Tibial artery (tissue), 4 donors: ENCODE measurements at regions not wholly inside any gene's neighbourhood (a gene's known extent, or its start where the extent isn't known, plus 50 kb on each side); places are given as distances from the start of the nearest gene placed in this dataset.

Source experiments
- DNase-seq, 2 donors: peaks; one replicate each; pipeline ENCODE4 v3.0.0-alpha.2; 2019
- H3K27ac ChIP-seq, 2 donors: fragments of 200-600 bp; sonication (generic) in 1 of 2; 1 replicate in 1 of 2; 2 replicates in 1 of 2; pipeline ENCODE4 v1.5.1; 2018 to 2019; ENCODE audit warnings: mild to moderate bottlenecking in 1 of 2
- H3K27me3 ChIP-seq, 2 donors: fragments of 200-600 bp; sonication (generic) in 1 of 2; one replicate each; pipeline versions ENCODE4 v1.5.1 to v1.6.0; 2016 to 2019
- H3K36me3 ChIP-seq, 3 donors: fragments of 200-600 bp; sonication (generic) in 2 of 3; one replicate each; pipeline ENCODE4 v1.5.1; 2016 to 2019; ENCODE audit warnings: mild to moderate bottlenecking in 2 of 3
- H3K4me1 ChIP-seq, 4 donors: fragments of 200-600 bp; sonication (generic) in 2 of 4; 1 replicate in 3 of 4; 2 replicates in 1 of 4; pipeline ENCODE4 v1.5.1; 2016 to 2019
- H3K4me3 ChIP-seq, 2 donors: fragments of 200-600 bp; sonication (generic) in 1 of 2; 1 replicate in 1 of 2; 2 replicates in 1 of 2; pipeline ENCODE4 v1.5.1; 2018 to 2019; ENCODE audit warnings: mild to moderate bottlenecking in 2 of 2
- H3K9me3 ChIP-seq, 3 donors: fragments of 200-600 bp; sonication (generic) in 1 of 3; one replicate each; pipeline ENCODE4 v1.5.1; 2016 to 2019
- intact Hi-C: fragments of 100-400 bp; cut with DNase I; formaldehyde crosslinking; loops from one replicate; pipeline ENCODE4 v1.15.0; 2023; ENCODE audit warnings: low total_unique reads
- TF ChIP-seq, protein P1 (sequence below), 2 experiments: fragments of 200-600 bp in 1 of 2; fragments of 450-650 bp in 1 of 2; IDR thresholded peaks; one replicate each; pipeline ENCODE4 v1.5.1; 2017 to 2019; ENCODE audit warnings: antibody characterized with exemption in 2 of 2, mild to moderate bottlenecking in 1 of 2, moderate library complexity in 1 of 2

DNA sequence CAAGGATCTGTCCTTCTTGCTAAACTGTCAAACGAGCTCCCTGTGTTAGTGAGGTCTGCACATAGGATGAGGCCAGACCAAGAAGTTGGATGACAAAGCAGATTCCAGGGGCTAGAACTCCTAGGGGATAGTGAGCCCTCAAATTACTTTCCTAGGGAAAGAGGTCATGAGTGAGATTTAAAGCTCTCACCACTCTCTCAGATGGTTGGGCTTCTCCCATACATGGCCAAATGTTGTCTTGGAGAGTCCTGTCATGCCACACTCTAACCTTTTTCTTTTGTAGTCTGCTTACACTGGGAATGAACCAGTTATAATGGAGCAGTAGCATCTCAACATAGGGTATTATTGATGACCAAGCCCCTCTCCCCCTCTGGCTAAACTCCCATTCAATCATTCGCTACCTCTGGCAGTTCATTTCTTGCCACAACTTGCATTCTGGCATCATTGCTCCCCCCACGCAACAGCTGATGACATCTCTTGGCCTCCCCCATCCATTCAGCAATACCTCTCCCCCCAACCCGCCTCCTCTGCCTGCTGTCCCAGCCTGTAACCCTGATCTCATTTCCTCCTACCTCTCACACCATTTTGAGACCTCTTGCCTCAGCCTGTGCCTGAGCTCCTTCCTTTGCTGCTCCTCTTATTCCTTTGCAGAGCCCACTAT, 64.7 kb upstream of the CISTR start:
- H3K4me3 ChIP-seq = no peak overlapping the region
- no peak overlapping the region for H3K27ac ChIP-seq
- no peak for DNase-seq
- H3K27me3 ChIP-seq = peaks cover 0 to 75% of the 10 kb centered on the region in 2 donors
- H3K9me3 ChIP-seq = no peaks in the 10 kb centered on the region
- TF ChIP-seq, protein P1, sequence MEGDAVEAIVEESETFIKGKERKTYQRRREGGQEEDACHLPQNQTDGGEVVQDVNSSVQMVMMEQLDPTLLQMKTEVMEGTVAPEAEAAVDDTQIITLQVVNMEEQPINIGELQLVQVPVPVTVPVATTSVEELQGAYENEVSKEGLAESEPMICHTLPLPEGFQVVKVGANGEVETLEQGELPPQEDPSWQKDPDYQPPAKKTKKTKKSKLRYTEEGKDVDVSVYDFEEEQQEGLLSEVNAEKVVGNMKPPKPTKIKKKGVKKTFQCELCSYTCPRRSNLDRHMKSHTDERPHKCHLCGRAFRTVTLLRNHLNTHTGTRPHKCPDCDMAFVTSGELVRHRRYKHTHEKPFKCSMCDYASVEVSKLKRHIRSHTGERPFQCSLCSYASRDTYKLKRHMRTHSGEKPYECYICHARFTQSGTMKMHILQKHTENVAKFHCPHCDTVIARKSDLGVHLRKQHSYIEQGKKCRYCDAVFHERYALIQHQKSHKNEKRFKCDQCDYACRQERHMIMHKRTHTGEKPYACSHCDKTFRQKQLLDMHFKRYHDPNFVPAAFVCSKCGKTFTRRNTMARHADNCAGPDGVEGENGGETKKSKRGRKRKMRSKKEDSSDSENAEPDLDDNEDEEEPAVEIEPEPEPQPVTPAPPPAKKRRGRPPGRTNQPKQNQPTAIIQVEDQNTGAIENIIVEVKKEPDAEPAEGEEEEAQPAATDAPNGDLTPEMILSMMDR (IDR thresholded peaks at IDR 0.05) = no peak
- no peaks in the 10 kb centered on the region for H3K4me1 ChIP-seq
- intact Hi-C loops = no loop called here
- no peaks in the 10 kb centered on the region for H3K36me3 ChIP-seq

DNA sequence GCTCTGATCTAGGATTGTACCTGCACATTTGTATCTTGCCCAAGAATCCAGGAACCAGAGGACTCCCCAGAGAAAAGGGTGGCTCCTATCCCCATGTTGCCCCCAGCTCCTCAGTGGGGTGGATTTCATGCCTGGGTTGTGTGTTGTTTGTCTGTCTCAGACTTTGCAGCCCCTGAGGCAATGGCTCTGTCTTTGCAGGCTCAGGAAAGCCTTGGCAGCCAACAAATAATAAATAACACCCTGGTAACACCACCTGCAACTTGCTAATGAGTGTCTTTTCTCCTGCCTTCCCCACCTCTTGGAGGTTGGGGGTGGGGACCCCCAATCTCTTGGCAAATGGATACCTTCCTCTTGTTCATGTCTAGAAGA, 65.2 kb upstream of the CISTR start:
- no peak for DNase-seq
- Histone ChIP-seq H3K27me3 (peaks cover 0 to 75% of the 10 kb centered on the region in 2 donors), H3K36me3 (no peaks in the 10 kb centered on the region), H3K4me1 (no peaks in the 10 kb centered on the region), H3K27ac (no peak overlapping the region), H3K9me3 (no peaks in the 10 kb centered on the region), H3K4me3 (no peak overlapping the region)
- TF ChIP-seq, protein P1 (IDR thresholded peaks at IDR 0.05) = no peak
- intact Hi-C loops = no loop called here

DNA sequence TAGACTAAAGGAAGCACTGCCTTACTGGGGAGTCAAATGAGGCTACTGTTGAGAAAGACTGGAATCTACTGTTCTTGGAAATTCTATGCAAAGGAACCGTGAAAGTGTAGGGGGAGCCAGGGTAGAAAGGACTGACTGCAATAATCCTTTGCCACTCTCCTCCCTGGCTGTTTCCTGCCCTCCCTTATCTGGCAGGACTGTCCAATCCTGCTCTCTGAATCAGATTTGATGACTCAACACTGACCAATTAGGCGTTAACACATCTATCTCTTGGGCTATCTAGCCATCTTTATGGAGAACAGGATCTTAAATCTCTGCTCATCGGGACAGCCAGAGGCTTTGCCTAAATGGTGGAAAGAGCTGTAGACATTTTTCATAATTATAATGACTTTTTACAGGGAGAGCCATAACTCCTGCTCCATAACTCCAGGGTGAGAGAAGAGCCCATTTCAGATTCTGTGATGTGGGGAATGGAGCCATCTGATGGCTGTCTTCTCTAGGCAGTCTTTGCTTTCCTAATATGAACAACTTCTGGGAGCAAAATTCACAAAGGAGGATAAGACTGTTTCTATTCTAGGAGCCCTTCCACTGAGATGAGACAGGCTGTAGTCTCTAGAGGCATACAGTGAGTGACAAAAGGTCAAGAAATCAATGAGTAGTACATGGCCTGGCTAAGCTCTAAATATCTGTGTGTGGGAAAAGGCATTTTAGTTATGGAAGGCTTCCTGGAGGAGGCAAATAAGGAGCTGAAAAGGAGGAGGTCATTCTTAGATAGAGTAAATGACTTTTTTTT, 68.9 kb upstream of the CISTR start:
- H3K9me3 ChIP-seq = no peaks in the 10 kb centered on the region
- H3K4me1 ChIP-seq = no peaks in the 10 kb centered on the region
- H3K27me3 ChIP-seq = peaks cover 0 to 63% of the 10 kb centered on the region in 2 donors
- no peak overlapping the region for H3K4me3 ChIP-seq
- no peak overlapping the region for H3K27ac ChIP-seq
- TF ChIP-seq, protein P1 (IDR thresholded peaks at IDR 0.05) = no peak
- intact Hi-C loops = no loop called here
- no peak for DNase-seq
- no peaks in the 10 kb centered on the region for H3K36me3 ChIP-seq

DNA sequence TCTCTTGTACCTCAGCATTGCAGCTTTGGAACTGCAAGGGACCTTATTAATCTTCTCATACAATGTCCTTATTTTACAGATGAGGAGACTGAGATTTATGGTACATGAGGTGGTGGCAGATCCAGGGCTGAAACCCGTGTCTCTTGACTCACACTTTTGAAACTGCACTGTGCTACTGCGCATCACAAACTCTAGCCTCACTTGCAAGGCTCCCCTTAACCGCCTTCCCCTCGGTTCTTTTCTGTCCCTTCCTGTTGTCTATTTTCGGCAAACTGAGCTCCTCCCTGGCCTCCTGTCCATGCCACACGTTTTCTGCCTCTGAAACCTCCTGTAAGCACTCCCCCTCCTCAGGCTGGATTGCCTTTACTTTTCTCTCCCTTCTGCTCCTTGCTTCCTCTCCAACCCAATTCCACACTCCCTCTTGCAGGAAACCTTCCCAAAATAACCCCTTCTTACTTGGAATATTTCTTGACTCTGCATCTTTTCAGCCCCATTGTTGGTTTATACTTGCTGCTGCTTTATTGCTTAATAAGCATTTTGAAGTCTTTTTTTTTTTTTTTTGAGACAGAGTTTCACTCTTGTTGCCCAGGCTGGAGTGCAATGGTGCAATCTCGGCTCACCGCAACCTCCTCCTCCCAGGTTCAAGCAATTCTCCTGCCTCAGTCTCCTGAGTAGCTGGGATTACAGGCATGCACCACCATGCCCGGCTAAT, 72.4 kb upstream of the CISTR start:
- Histone ChIP-seq H3K27me3 (peaks cover 0 to 29% of the 10 kb centered on the region in 2 donors), H3K36me3 (no peaks in the 10 kb centered on the region), H3K4me3 (no peak overlapping the region), H3K9me3 (no peaks in the 10 kb centered on the region), H3K4me1 (no peaks in the 10 kb centered on the region), H3K27ac (no peak overlapping the region)
- DNase-seq = no peak
- intact Hi-C loops = no loop called here
- TF ChIP-seq, protein P1 (IDR thresholded peaks at IDR 0.05) = no peak

DNA sequence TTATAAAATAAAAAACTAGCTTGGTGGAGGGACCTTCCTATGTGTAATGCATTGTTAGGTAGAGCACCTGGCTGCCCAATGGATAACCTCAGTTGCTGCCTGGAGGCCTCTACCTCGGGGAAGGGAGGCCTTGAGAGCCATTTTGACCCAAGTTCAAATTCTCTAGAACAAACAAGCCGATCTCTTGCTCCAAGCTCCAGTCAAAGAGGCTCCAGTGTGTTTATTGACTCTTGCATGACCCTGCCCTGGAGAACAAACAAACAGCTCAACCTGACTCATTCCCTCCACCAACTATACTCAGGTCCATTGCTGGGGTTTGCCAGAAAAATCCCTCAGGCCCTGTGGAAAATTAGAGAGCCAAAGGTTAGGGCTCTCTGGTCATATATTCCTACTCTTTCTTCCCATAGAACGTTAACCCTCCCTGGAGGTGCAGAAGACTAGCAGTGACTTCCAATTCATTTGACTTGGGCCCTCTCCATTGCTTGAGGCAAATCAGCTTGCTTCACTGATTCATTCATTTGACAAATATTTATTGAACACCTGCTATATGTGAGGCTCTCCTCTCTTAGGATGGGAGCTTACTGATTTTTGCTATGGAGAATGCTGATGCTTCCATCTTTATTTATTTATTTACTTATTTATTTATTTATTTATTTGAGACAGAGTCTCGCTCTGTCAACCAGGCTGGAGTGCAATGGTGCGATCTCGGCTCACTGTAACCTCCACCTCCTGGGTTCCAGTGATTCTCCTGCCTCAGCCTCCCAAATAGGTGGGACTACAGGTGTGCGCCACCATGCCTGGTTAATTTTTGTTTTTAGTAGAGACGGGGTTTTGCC, 73.7 kb upstream of the CISTR start:
- Histone ChIP-seq H3K36me3 (no peaks in the 10 kb centered on the region), H3K9me3 (no peaks in the 10 kb centered on the region), H3K27me3 (peaks cover 0 to 21% of the 10 kb centered on the region in 2 donors), H3K4me1 (no peaks in the 10 kb centered on the region), H3K27ac (no peak overlapping the region), H3K4me3 (no peak overlapping the region)
- no peak for DNase-seq
- TF ChIP-seq, protein P1 (IDR thresholded peaks at IDR 0.05) = no peak
- intact Hi-C loops = no loop called here
